NB4 (cell line): ENCODE measurements at regions not wholly inside any gene's neighbourhood (a gene's known extent, or its start where the extent isn't known, plus 50 kb on each side); places are given as distances from the start of the nearest gene placed in this dataset.

Experiments used
- DNase-seq: peaks from one replicate; pipeline ENCODE4 v3.0.0; 2010; ENCODE audit warnings: low read depth
- H3K4me3 ChIP-seq: one replicate; pipeline ENCODE4 v1.5.1; 2011; ENCODE audit warnings: mild to moderate bottlenecking, low read depth, low read length, moderate library complexity
- CTCF ChIP-seq: IDR thresholded peaks from one replicate; pipeline ENCODE4 v1.5.1; 2012; ENCODE audit warnings: low read depth, low read length
- MAX ChIP-seq: IDR thresholded peaks from 2 replicates; pipeline ENCODE4 v1.6.1; 2011; ENCODE audit warnings: low read depth, low read length
- MYC ChIP-seq: IDR thresholded peaks from 2 replicates; pipeline ENCODE4 v1.6.1; 2011; ENCODE audit warnings: low read depth, low read length
- POLR2A ChIP-seq: IDR thresholded peaks from 2 replicates; pipeline ENCODE4 v1.6.1; 2011; ENCODE audit warnings: mild to moderate bottlenecking; ENCODE audit not compliant: insufficient read length; ENCODE audit errors: extremely low read depth

- TF ChIP-seq MAX = no peak
- no peak for TF ChIP-seq CTCF
- no peak for TF ChIP-seq MYC
- TF ChIP-seq POLR2A = no peak
- DNase-seq = peak; percentile 4
- H3K4me3 ChIP-seq = no peak overlapping the region
Measured at GRCh38 chr11:24312464-24313238, 184.2 kb upstream of the LUZP2 start.

- no peak overlapping the region for H3K4me3 ChIP-seq
- no peak for DNase-seq
- no peak for TF ChIP-seq CTCF
- no peak for TF ChIP-seq POLR2A
Measured at GRCh38 chr11:24321229-24321628, 175.6 kb upstream of the LUZP2 start.

- no peak overlapping the region for H3K4me3 ChIP-seq
- DNase-seq = no peak
- TF ChIP-seq CTCF = no peak
Measured at GRCh38 chr11:24324211-24324610, 172.6 kb upstream of the LUZP2 start.

GRCh38 chr11:24344222-24344621 lies 152.6 kb upstream of the LUZP2 start:
- DNase-seq = no peak
- TF ChIP-seq POLR2A = no peak
- TF ChIP-seq MYC = no peak
- TF ChIP-seq CTCF = no peak
- TF ChIP-seq MAX = no peak
- H3K4me3 ChIP-seq = no peak overlapping the region

GRCh38 chr11:24348908-24349307 lies 147.9 kb upstream of the LUZP2 start:
- no peak for DNase-seq
- TF ChIP-seq MYC = no peak
- TF ChIP-seq CTCF = no peak
- TF ChIP-seq POLR2A = no peak
- H3K4me3 ChIP-seq = no peak overlapping the region

- no peak for DNase-seq
- TF ChIP-seq MAX (no peak), POLR2A (no peak), MYC (no peak)
- H3K4me3 ChIP-seq = no peak overlapping the region
Measured at GRCh38 chr11:24351179-24351578, 145.7 kb upstream of the LUZP2 start.
